GM12878 (cell line): ENCODE measurements at regions not wholly inside any gene's neighbourhood (a gene's known extent, or its start where the extent isn't known, plus 50 kb on each side); places are given as distances from the start of the nearest gene placed in this dataset.

Source experiments
- ATAC-seq: fragments of 200-7000 bp; cut with Tn5 transposase; 3 replicates; pipeline ENCODE4 v1.9.1; 2020; ENCODE audit warnings: mild to moderate bottlenecking, moderate library complexity
- BruUV-seq: library from RNA; stranded (reverse); fragments of 400-500 nt; replicated peaks from 2 replicates; lab custom pipeline; 2021; lab: Mats Ljungman, UMichigan
- CTCF ChIA-PET: fragments of 300-600 bp; sonication (Branson Sonifier 250); formaldehyde crosslinking; extraction: SDS; loops from one replicate; lab custom pipeline; 2021; ENCODE audit warnings: inconsistent platforms; lab: Yijun Ruan, JAX
- POLR2A ChIA-PET: fragments of 350-600 bp; formaldehyde crosslinking; extraction: SDS; loops from one replicate; lab custom pipeline; 2021; ENCODE audit warnings: inconsistent platforms; lab: Charles Lee
- RAD21 ChIA-PET: fragments of 300-600 bp; sonication (Branson Sonifier 250); formaldehyde crosslinking; loops from one replicate; lab custom pipeline; 2023; ENCODE audit warnings: antibody characterized with exemption; ENCODE audit not compliant: unreplicated experiment; lab: Charles Lee
- SMC1A ChIA-PET: fragments of 300-600 bp; sonication (Branson Sonifier 250); formaldehyde crosslinking; loops from one replicate; lab custom pipeline; 2023; ENCODE audit not compliant: unreplicated experiment, uncharacterized antibody; lab: Charles Lee
- DNase-seq: peaks from one replicate; pipeline ENCODE4 v3.0.0-alpha.2; 2011; ENCODE audit warnings: low read depth, low spot score
- FAIRE-seq: peaks from 3 replicates; lab custom pipeline; 2011; peaks lifted over from hg19 to GRCh38; lab: Jason Lieb, UNC
- H2AFZ ChIP-seq: 2 replicates; pipeline ENCODE4 v1.6.0; 2011; ENCODE audit warnings: low read depth, low read length, control low read depth; ENCODE audit not compliant: control insufficient read depth
- H3K27ac ChIP-seq: 2 replicates; pipeline ENCODE4 v1.5.1; 2011; ENCODE audit warnings: control low read depth; ENCODE audit not compliant: control insufficient read depth, insufficient read depth
- H3K27me3 ChIP-seq, 2 experiments: replicated peaks in 1 of 2; 2 replicates each; pipeline versions ENCODE4 v1.6.0 to v1.6.1; 2011; ENCODE audit warnings: low read length in 1 of 2; ENCODE audit not compliant: control insufficient read depth in 2 of 2, insufficient read depth in 2 of 2
- H3K36me3 ChIP-seq, 2 experiments: 2 replicates each; pipeline ENCODE4 v1.5.1; 2011; ENCODE audit warnings: low read length in 1 of 2; ENCODE audit not compliant: control insufficient read depth in 2 of 2, insufficient read depth in 2 of 2
- H3K4me1 ChIP-seq: 2 replicates; pipeline ENCODE4 v1.6.1; 2011; ENCODE audit warnings: mild to moderate bottlenecking, low read length, moderate library complexity, mixed read lengths; ENCODE audit not compliant: control insufficient read depth, insufficient read depth
- H3K4me2 ChIP-seq: 2 replicates; pipeline ENCODE4 v1.6.0; 2011; ENCODE audit warnings: control low read depth; ENCODE audit not compliant: control insufficient read depth, insufficient read depth
- H3K4me3 ChIP-seq: fragments of 200-600 bp; sonication (generic); 2 replicates; pipeline ENCODE4 v1.5.1; 2016
- H3K79me2 ChIP-seq: 2 replicates; pipeline ENCODE4 v1.6.0; 2011; ENCODE audit warnings: low read length; ENCODE audit not compliant: control insufficient read depth, insufficient read depth
- H3K9ac ChIP-seq: 2 replicates; pipeline ENCODE4 v1.8.0; 2011; ENCODE audit warnings: low read length, control low read depth, mixed read lengths; ENCODE audit not compliant: control insufficient read depth, insufficient read depth
- H3K9me3 ChIP-seq: replicated peaks from 3 replicates; pipeline ENCODE4 v1.5.1; 2011; ENCODE audit warnings: mild to moderate bottlenecking, low read length; ENCODE audit not compliant: control insufficient read depth, insufficient read depth
- H4K20me1 ChIP-seq: 2 replicates; pipeline ENCODE4 v1.6.0; 2011; ENCODE audit not compliant: control insufficient read depth, insufficient read depth
- ETV6 ChIP-seq, 2 experiments: fragments of 450-650 bp in 1 of 2; IDR thresholded peaks in 1 of 2; conservative IDR thresholded peaks in 1 of 2; 2 replicates each; pipeline ENCODE4 v1.6.1; 2014; ENCODE audit warnings: antibody characterized with exemption in 1 of 2, borderline replicate concordance in 1 of 2, low read depth in 1 of 2, mild to moderate bottlenecking in 1 of 2, moderate library complexity in 1 of 2
- HDGF ChIP-seq: fragments of 450-650 bp; IDR thresholded peaks from 2 replicates; pipeline ENCODE4 v1.6.1; 2016; ENCODE audit warnings: antibody characterized with exemption
- PAX8 ChIP-seq: fragments of 450-650 bp; IDR thresholded peaks from 2 replicates; pipeline ENCODE4 v1.6.1; 2017; ENCODE audit warnings: mild to moderate bottlenecking, moderate library complexity
- RFX5 ChIP-seq: IDR thresholded peaks from 2 replicates; pipeline ENCODE4 v1.6.1; 2011; ENCODE audit warnings: low read depth, low read length, improper control_type of control experiment
- SRF ChIP-seq, 2 experiments: IDR thresholded peaks; 2 replicates each; pipeline ENCODE4 v1.6.1; 2011; ENCODE audit warnings: low read depth in 2 of 2, low read length in 2 of 2, mild to moderate bottlenecking in 1 of 2, moderate library complexity in 1 of 2
- WRNIP1 ChIP-seq: IDR thresholded peaks from 2 replicates; pipeline ENCODE4 v1.6.1; 2011; ENCODE audit warnings: low read depth, low read length, improper control_type of control experiment, borderline replicate concordance
- ZZZ3 ChIP-seq: IDR thresholded peaks from 2 replicates; pipeline ENCODE4 v1.6.1; 2011; ENCODE audit warnings: low read depth; ENCODE audit not compliant: control insufficient read depth, insufficient read length
- WGBS: methylation state at CpG from one replicate; pipeline ENCODE4 v1.1.6; 2016; ENCODE audit warnings: low lambda C conversion rate; ENCODE audit not compliant: insufficient replicate concordance, insufficient coverage; ENCODE audit errors: missing lambda C conversion rate; 5-methylcytosine and 5-hydroxymethylcytosine counted together
- in situ Hi-C: fragments of 300-500 bp; cut with MboI; formaldehyde crosslinking; loops from 9 replicates; pipeline ENCODE4 v1.14.3; 2018; ENCODE audit warnings: mixed read lengths
- intact Hi-C: fragments of 100-400 bp; cut with micrococcal nuclease; formaldehyde crosslinking; loops from one replicate; pipeline ENCODE4 v1.14.2; 2022; ENCODE audit not compliant: unreplicated experiment
- TF ChIP-seq, protein P1 (sequence below): fragments of 450-650 bp; formaldehyde crosslinking; IDR thresholded peaks from 2 replicates; pipeline ENCODE4 v1.5.0; 2022; ENCODE audit warnings: mild to moderate bottlenecking, missing genetic modification characterization
- TF ChIP-seq, protein P2 (sequence below): fragments of 150-350 bp; IDR thresholded peaks from 2 replicates; pipeline ENCODE4 v1.6.1; 2014; ENCODE audit warnings: mild to moderate bottlenecking, low read depth, low read length

DNA sequence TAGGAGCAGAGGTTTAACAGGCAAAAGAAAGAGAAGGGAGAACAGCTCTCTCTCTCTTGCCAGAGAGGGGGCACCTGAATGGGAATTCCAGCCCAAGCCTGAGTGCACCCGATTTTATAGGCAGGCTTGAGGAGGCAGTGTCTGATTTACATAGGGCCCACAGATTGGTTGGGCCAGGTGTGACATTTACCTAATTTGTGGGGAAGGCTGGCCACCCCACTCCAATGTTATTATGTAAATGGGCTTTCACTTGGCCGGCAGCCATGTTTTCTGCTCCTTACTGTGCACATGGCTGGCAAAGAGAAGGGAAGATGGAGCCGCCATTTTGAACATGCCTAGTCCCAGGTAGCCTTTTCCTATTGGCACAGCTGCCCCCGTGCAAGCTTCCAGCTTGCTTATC lies 735.5 kb upstream of the AUTS2 start (continued):
- TF ChIP-seq, protein P1, sequence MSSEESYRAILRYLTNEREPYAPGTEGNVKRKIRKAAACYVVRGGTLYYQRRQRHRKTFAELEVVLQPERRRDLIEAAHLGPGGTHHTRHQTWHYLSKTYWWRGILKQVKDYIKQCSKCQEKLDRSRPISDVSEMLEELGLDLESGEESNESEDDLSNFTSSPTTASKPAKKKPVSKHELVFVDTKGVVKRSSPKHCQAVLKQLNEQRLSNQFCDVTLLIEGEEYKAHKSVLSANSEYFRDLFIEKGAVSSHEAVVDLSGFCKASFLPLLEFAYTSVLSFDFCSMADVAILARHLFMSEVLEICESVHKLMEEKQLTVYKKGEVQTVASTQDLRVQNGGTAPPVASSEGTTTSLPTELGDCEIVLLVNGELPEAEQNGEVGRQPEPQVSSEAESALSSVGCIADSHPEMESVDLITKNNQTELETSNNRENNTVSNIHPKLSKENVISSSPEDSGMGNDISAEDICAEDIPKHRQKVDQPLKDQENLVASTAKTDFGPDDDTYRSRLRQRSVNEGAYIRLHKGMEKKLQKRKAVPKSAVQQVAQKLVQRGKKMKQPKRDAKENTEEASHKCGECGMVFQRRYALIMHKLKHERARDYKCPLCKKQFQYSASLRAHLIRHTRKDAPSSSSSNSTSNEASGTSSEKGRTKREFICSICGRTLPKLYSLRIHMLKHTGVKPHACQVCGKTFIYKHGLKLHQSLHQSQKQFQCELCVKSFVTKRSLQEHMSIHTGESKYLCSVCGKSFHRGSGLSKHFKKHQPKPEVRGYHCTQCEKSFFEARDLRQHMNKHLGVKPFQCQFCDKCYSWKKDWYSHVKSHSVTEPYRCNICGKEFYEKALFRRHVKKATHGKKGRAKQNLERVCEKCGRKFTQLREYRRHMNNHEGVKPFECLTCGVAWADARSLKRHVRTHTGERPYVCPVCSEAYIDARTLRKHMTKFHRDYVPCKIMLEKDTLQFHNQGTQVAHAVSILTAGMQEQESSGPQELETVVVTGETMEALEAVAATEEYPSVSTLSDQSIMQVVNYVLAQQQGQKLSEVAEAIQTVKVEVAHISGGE: no peak
- no peak for TF ChIP-seq RFX5
- TF ChIP-seq ZZZ3: no peak
- no peak for TF ChIP-seq HDGF
- TF ChIP-seq PAX8: no peak
- TF ChIP-seq WRNIP1: no peak
- no peak for TF ChIP-seq SRF (IDR thresholded peaks at IDR 0.05; ENCODE audit: low read depth in 2 of 2, low read length in 2 of 2)

DNA sequence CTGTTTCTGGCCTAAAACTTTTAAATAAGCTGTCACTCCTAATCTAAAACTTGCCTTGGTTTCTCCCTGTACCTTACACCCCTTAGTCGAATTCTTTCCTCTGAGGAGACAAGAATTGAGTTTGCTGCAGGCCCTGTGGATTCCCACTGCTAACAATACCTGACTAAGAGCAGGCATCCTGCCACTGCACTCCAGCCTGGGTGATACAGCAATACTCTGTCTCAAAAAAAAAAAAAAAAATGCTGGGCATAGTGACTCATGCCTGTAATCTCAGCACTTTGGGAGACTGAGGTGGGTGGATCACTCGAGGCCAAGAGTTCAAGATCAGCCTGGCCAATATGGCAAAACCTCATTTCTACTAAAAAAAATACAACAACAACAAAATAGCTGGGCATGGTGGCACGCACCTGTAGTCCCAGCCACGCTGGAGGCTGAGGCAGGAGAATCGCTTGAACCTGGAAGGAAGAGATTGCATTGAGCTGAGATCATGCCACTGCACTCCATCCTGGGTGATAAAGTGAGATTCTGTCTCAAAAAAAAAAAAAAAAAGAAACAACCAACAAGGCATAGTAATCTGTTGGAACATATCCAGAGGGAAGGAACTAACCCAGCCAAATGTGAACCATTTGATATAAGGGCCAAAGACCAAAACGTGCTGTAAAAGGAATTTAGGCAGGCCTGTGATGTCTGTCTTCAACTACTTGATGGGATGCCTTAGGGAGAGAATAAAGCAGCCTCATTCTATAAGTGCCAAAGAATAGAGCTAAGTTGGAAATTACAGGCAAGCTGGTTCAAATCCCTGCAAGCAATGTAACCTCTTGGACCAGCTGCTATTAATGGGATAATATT lies 732.7 kb upstream of the AUTS2 start:
- ChIA-PET POLR2A (no interaction called here), CTCF (interaction anchor here (0.6 kb wide), 1 partner anchor 547 kb away, joined by 3 read pairs; no protein-coding TSS in a partner anchor), SMC1A (interaction anchor here (0.6 kb wide), 1 partner anchor 474 kb away, joined by 3 read pairs; no protein-coding TSS in a partner anchor), RAD21 (no interaction called here)
- DNase-seq (no peak), ATAC-seq (no peak)
- no peaks in the 10 kb centered on the region; the same call in 2 of the 3 replicates for H3K9me3 ChIP-seq
- H3K4me3 ChIP-seq: no peak overlapping the region
- no peak overlapping the region for H3K4me2 ChIP-seq
- H3K27ac ChIP-seq: no peak overlapping the region
- in situ Hi-C loops (no loop called here), intact Hi-C loops (no loop called here)
- no TSS peak for BruUV-seq
- H3K4me1 ChIP-seq: no peaks in the 10 kb centered on the region
- no peaks in the 10 kb centered on the region for H4K20me1 ChIP-seq
- H3K79me2 ChIP-seq: no peaks in the 10 kb centered on the region
- H3K9ac ChIP-seq: no peak overlapping the region
- no peaks in the 10 kb centered on the region for H3K27me3 ChIP-seq
- no peaks in the 10 kb centered on the region for H3K36me3 ChIP-seq
- 3% methylated on average over 6 of the region's 6 CpGs for WGBS
- TF ChIP-seq, protein P2, sequence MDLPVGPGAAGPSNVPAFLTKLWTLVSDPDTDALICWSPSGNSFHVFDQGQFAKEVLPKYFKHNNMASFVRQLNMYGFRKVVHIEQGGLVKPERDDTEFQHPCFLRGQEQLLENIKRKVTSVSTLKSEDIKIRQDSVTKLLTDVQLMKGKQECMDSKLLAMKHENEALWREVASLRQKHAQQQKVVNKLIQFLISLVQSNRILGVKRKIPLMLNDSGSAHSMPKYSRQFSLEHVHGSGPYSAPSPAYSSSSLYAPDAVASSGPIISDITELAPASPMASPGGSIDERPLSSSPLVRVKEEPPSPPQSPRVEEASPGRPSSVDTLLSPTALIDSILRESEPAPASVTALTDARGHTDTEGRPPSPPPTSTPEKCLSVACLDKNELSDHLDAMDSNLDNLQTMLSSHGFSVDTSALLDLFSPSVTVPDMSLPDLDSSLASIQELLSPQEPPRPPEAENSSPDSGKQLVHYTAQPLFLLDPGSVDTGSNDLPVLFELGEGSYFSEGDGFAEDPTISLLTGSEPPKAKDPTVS: no peak
- TF ChIP-seq ETV6 (conservative IDR thresholded peaks at IDR 0.05 in 1 of 2, IDR thresholded peaks at IDR 0.05 in 1 of 2; ENCODE audit: borderline replicate concordance in 1 of 2, low read depth in 1 of 2): no peak
- TF ChIP-seq, all 136 proteins: peak for 0
- H2AFZ ChIP-seq: no peak overlapping the region
- no peak for FAIRE-seq
